Ovary (tissue), 3 donors: ENCODE measurements at regions not wholly inside any gene's neighbourhood (a gene's known extent, or its start where the extent isn't known, plus 50 kb on each side); places are given as distances from the start of the nearest gene placed in this dataset.

Experiments used
- POLR2A ChIP-seq: fragments of 450-650 bp; IDR thresholded peaks from one replicate; pipeline ENCODE4 v1.6.1; 2017; ENCODE audit warnings: antibody characterized with exemption, mild to moderate bottlenecking, moderate library complexity
- TF ChIP-seq, protein P1 (sequence below), 3 donors: fragments of 450-650 bp in 2 of 3; fragments of 200-600 bp in 1 of 3; IDR thresholded peaks; one replicate each; pipeline versions ENCODE4 v1.5.1 to v1.8.0; 2016 to 2022; ENCODE audit warnings: antibody characterized with exemption in 3 of 3, mild to moderate bottlenecking in 1 of 3
- donor health status: DM: no; HTN: no; CAD: no.

DNA sequence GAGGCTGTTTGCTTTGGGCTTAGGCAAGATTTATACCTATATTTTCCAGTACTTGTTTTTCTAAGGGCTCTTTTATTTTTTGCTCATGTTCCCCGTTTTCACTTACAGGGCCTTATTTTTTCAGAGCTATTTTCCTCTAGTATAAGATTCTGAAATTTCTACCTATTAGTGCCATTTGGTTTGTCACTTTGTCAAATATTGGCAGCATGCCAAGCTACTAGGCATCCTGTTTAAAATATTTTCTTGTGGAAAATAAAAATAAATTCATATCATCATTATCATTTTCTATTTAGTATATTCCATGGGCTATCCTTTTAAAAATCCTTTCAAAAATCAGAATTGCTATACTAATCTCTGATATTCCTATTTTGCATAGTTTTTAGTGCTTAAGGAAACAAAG is 64.8 kb upstream of the CHST9 start:
- TF ChIP-seq POLR2A, result no peak
- TF ChIP-seq, protein P1, sequence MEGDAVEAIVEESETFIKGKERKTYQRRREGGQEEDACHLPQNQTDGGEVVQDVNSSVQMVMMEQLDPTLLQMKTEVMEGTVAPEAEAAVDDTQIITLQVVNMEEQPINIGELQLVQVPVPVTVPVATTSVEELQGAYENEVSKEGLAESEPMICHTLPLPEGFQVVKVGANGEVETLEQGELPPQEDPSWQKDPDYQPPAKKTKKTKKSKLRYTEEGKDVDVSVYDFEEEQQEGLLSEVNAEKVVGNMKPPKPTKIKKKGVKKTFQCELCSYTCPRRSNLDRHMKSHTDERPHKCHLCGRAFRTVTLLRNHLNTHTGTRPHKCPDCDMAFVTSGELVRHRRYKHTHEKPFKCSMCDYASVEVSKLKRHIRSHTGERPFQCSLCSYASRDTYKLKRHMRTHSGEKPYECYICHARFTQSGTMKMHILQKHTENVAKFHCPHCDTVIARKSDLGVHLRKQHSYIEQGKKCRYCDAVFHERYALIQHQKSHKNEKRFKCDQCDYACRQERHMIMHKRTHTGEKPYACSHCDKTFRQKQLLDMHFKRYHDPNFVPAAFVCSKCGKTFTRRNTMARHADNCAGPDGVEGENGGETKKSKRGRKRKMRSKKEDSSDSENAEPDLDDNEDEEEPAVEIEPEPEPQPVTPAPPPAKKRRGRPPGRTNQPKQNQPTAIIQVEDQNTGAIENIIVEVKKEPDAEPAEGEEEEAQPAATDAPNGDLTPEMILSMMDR (IDR thresholded peaks at IDR 0.05), result no peak
